Heart right ventricle (tissue), 16 donors: ENCODE measurements at regions not wholly inside any gene's neighbourhood (a gene's known extent, or its start where the extent isn't known, plus 50 kb on each side); places are given as distances from the start of the nearest gene placed in this dataset.

Experiments
- ATAC-seq, 8 donors: fragments of 200-7000 bp; cut with Tn5 transposase; one replicate each; pipeline ENCODE4 v1.9.1; 2020; ENCODE audit warnings: mild to moderate bottlenecking in 8 of 8, moderate library complexity in 8 of 8, moderate number of reproducible peaks in 1 of 8
- DNase-seq, 2 donors: peaks; one replicate each; pipeline ENCODE4 v3.0.0-alpha.2; 2020
- H3K27ac ChIP-seq, 10 donors: fragments of 200-600 bp; sonication (generic) in 2 of 10; one replicate each; pipeline versions ENCODE4 v1.5.0 to v1.8.0; 2020 to 2022; ENCODE audit warnings: mild to moderate bottlenecking in 3 of 10
- H3K27me3 ChIP-seq, 7 donors: fragments of 200-600 bp; one replicate each; pipeline ENCODE4 v1.8.0; 2021 to 2022; ENCODE audit warnings: mild to moderate bottlenecking in 2 of 7
- H3K36me3 ChIP-seq, 9 donors: fragments of 200-600 bp; sonication (generic) in 1 of 9; one replicate each; pipeline versions ENCODE4 v1.5.0 to v1.8.0; 2020 to 2022; ENCODE audit warnings: mild to moderate bottlenecking in 2 of 9
- H3K4me1 ChIP-seq, 9 donors: fragments of 200-600 bp; sonication (generic) in 1 of 9; one replicate each; pipeline versions ENCODE4 v1.5.0 to v1.8.0; 2020 to 2022; ENCODE audit warnings: mild to moderate bottlenecking in 4 of 9
- H3K4me3 ChIP-seq, 10 donors: fragments of 200-600 bp; sonication (generic) in 2 of 10; one replicate each; pipeline versions ENCODE4 v1.5.0 to v1.8.0; 2020 to 2022; ENCODE audit warnings: mild to moderate bottlenecking in 7 of 10, moderate library complexity in 2 of 10
- H3K9me3 ChIP-seq, 11 donors: fragments of 200-600 bp in 10 of 11; sonication (generic) in 2 of 11; one replicate each; pipeline versions ENCODE4 v1.5.0 to v1.8.0; 2013 to 2022; ENCODE audit warnings: mild to moderate bottlenecking in 2 of 11, control low read depth in 1 of 11, moderate library complexity in 1 of 11
- CTCF ChIP-seq, 9 donors: fragments of 200-600 bp; sonication (generic) in 2 of 9; IDR thresholded peaks; one replicate each; pipeline versions ENCODE4 v1.5.0 to v1.8.0; 2021 to 2022; ENCODE audit warnings: antibody characterized with exemption in 9 of 9, mild to moderate bottlenecking in 5 of 9, moderate library complexity in 1 of 9
- WGBS, 2 donors: extraction: QIAGEN DNeasy Blood & Tissue Kit; methylation state at CpG; one replicate each; pipeline ENCODE4 v1.1.7; 2013; ENCODE audit warnings: inconsistent platforms in 1 of 2; 5-methylcytosine and 5-hydroxymethylcytosine counted together
- intact Hi-C, 10 donors: fragments of 100-400 bp; cut with DNase I; formaldehyde crosslinking; loops; one replicate each; pipeline versions ENCODE4 v1.11.1 to v1.14.2; 2022
- donor health status: Arrhythmogenic right ventricular cardiomyopathy.
- donor health status: ischemic (EF 13 %, LVEDD 7.1; RV severe dilation, severe dysfunction).
- donor health status: healthy with polysubstance abuse.
- donor health status: DM: no; HTN: yes; CAD: no.
- donor health status: DM: no; HTN: no; CAD: no.
- donor health status: ischemic (EF 25% LVEDD 6.9; RV normal size, moderate dysfunction).
- donor health status: ischemic (EF 25% LVEDD 5.7; RV mildly dilated, moderate dysfunction).
- donor health status: healthy.
- donor health status: DM: yes; HTN: yes; CAD: no.
- donor health status: Ischemic cardiomyopathy.
- donor health status: ischemic (EF 35%, LVEDD 5.7; RV mildly dilated, moderate dysfunction).
- donor health status: nonischemic (EF 11% LVEDD 7.7; RV severe dilation, severe dysfunction).
- donor health status: DM: yes; HTN: yes; CAD: no.
- donor health status: PGD.
- donor health status: ischemic (EF 29% LVEDD 5.4; RV normal size, mild dysfunction).
- donor health status: nonischemic (EF 23%, LVEDD 6.1; RV moderate dilation, normal function).

GRCh38 chr5:68384936-68385594 lies 169.5 kb downstream of the PIK3R1 start:
- peaks cover 0 to 24% (median 0%) of the 10 kb centered on the region in 9 donors for H3K4me1 ChIP-seq
- intact Hi-C loops, result no loop called here
- TF ChIP-seq CTCF (IDR thresholded peaks at IDR 0.05), result no peak
- H3K4me3 ChIP-seq, result no peak overlapping the region
- H3K36me3 ChIP-seq, result no peaks in the 10 kb centered on the region
- no peaks in the 10 kb centered on the region for H3K27me3 ChIP-seq
- WGBS, 2 donors, result 91 to 95% methylated on average over 2 of the region's 2 CpGs
- H3K9me3 ChIP-seq, result no peaks in the 10 kb centered on the region
- ATAC-seq (no peak), DNase-seq (no peak)
- H3K27ac ChIP-seq, result no peak overlapping the region

DNA sequence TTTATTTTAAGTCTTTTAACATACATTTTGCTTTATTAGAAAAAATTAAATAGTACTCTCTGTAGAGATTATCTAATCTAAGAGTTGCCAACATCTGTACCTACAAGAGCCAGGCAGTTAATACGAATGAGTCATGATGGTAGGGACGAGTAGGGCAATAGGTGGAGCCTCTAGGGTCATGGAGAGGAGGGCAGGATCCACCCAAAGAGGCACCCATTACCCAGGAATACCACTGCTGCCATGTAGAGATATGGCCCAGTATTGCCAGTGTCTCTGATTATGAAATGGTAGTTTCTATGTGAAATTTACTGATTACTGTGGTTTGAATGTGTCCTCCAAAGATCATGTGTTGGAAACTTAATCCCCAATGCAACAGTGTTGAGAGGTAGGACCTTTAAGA lies 170.4 kb downstream of the PIK3R1 start:
- WGBS, 2 donors, result 81 to 84% methylated on average over 2 of the region's 2 CpGs
- DNase-seq (no peak), ATAC-seq (no peak)
- intact Hi-C loops, result no loop called here
- no peak overlapping the region for H3K27ac ChIP-seq
- no peaks in the 10 kb centered on the region for H3K27me3 ChIP-seq
- no peaks in the 10 kb centered on the region for H3K9me3 ChIP-seq
- no peaks in the 10 kb centered on the region for H3K36me3 ChIP-seq
- H3K4me3 ChIP-seq, result no peak overlapping the region
- peaks cover 0 to 16% (median 0%) of the 10 kb centered on the region in 9 donors for H3K4me1 ChIP-seq
- no peak for TF ChIP-seq CTCF (IDR thresholded peaks at IDR 0.05)

DNA sequence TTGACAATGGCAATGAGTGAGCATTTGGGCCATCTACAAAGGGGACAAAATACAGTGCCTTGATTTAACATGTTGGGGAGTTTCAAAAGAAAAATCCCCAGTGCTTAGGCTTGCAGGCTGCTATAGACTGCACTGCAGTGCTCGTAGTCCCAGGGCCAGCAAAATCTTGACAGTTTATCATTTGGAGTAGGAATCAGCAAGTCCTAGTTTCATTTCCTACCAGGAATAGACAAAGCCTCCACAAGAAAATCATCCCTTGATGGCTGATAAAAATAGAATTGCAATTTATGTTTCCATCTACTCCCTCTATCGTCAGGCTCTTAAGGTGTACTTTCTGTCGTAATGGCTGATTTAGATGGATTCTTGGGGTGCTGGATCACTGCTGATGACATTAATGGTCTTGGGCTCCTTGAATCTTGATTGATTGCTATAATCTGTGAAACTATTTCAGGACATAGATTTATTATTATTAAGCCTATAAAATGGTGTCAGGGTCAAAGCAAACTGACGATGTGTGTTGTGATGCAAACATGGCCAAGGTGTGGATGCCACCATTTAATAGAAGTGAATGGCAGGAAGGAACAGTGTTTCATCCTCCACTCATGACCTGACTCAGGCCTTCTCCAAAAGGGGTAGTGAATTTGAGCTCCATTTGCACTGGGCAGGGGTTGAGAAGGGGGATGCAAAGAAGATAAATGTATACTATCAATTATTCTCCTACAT lies 171.7 kb downstream of the PIK3R1 start:
- TF ChIP-seq CTCF (IDR thresholded peaks at IDR 0.05), result no peak

GRCh38 chr5:68389618-68390017 lies 174.1 kb downstream of the PIK3R1 start:
- peaks cover 0 to 9% (median 0%) of the 10 kb centered on the region in 9 donors for H3K4me1 ChIP-seq
- intact Hi-C loops, result no loop called here
- no peak for ATAC-seq
- no peak for DNase-seq
- no peaks in the 10 kb centered on the region for H3K27me3 ChIP-seq
- no peaks in the 10 kb centered on the region for H3K9me3 ChIP-seq
- 57 to 60% methylated on average over 3 of the region's 3 CpGs for WGBS, 2 donors
- H3K27ac ChIP-seq, result no peak overlapping the region
- H3K4me3 ChIP-seq, result no peak overlapping the region
- TF ChIP-seq CTCF (IDR thresholded peaks at IDR 0.05), result no peak
- no peaks in the 10 kb centered on the region for H3K36me3 ChIP-seq

More for the DNA sequence above, 171.7 kb downstream of the PIK3R1 start:
- H3K27me3 ChIP-seq, result no peaks in the 10 kb centered on the region
- no peak overlapping the region for H3K27ac ChIP-seq
- 94 to 95% methylated on average over 4 of the region's 4 CpGs for WGBS, 2 donors
- H3K4me3 ChIP-seq, result no peak overlapping the region
- peaks cover 0 to 4% (median 0%) of the 10 kb centered on the region in 9 donors for H3K4me1 ChIP-seq
- no peaks in the 10 kb centered on the region for H3K36me3 ChIP-seq
- DNase-seq (no peak), ATAC-seq (no peak)
- intact Hi-C loops, result no loop called here
- H3K9me3 ChIP-seq, result no peaks in the 10 kb centered on the region
